OCI-LY7 (cell line): ENCODE measurements at regions not wholly inside any gene's neighbourhood (a gene's known extent, or its start where the extent isn't known, plus 50 kb on each side); places are given as distances from the start of the nearest gene placed in this dataset.

Source experiments
- CTCF ChIP-seq: fragments of 200-600 bp; sonication (generic); conservative IDR thresholded peaks from 2 replicates; pipeline ENCODE4 v1.5.1; 2014; ENCODE audit warnings: mild to moderate bottlenecking, antibody characterized with exemption, low read length, moderate library complexity, mixed read lengths
- EZH2phosphoT487 ChIP-seq: fragments of 200-600 bp; sonication (generic); IDR thresholded peaks from 2 replicates; pipeline ENCODE4 v1.6.1; 2018; ENCODE audit warnings: low read depth, borderline replicate concordance, mild to moderate bottlenecking, mixed run types, antibody characterized with exemption, low read length, moderate library complexity, mixed read lengths

GRCh38 chr6:167762259-167762962 lies 64.3 kb upstream of the AFDN start:
- no peak for TF ChIP-seq CTCF
- TF ChIP-seq EZH2phosphoT487, result no peak
